SK-N-SH treated with all-trans-retinoic acid at 6 μM for 48 hours (cell line): ENCODE measurements at regions not wholly inside any gene's neighbourhood (a gene's known extent, or its start where the extent isn't known, plus 50 kb on each side); places are given as distances from the start of the nearest gene placed in this dataset.

Experiments used
- OSR1 ChIP-seq: fragments of 250-450 bp; sonication (Bioruptor Pico); IDR thresholded peaks from 2 replicates; pipeline ENCODE4 v1.8.0; 2022; ENCODE audit warnings: moderate library complexity, mild to moderate bottlenecking, inconsistent platforms
- ZNF565 ChIP-seq: fragments of 450-650 bp; formaldehyde crosslinking; conservative IDR thresholded peaks from 2 replicates; pipeline ENCODE4 v1.5.0; 2020; ENCODE audit warnings: low read depth, mild to moderate bottlenecking, moderate library complexity

GRCh38 chr14:65198346-65198745 is 96.0 kb upstream of the MAX start:
- TF ChIP-seq ZNF565 (CRISPR knock-in tag) (no peak), OSR1 (CRISPR knock-in tag) (no peak)
